Stomach (tissue), 8 donors: ENCODE measurements at regions not wholly inside any gene's neighbourhood (a gene's known extent, or its start where the extent isn't known, plus 50 kb on each side); places are given as distances from the start of the nearest gene placed in this dataset.

Experiments used
- DNase-seq, 2 donors: peaks; one replicate each; pipeline versions ENCODE4 v3.0.0 to v3.0.0-alpha.2; 2013 to 2019
- H3K27ac ChIP-seq, 5 donors: fragments of 200-600 bp in 4 of 5; sonication (generic) in 4 of 5; one replicate each; pipeline ENCODE4 v1.5.1; 2013 to 2019; ENCODE audit warnings: mild to moderate bottlenecking in 1 of 5, moderate library complexity in 1 of 5
- H3K27me3 ChIP-seq, 3 donors: fragments of 200-600 bp; sonication (generic); one replicate each; pipeline ENCODE4 v1.5.1; 2017 to 2019; ENCODE audit warnings: mixed run types in 1 of 3
- H3K36me3 ChIP-seq, 4 donors: fragments of 200-600 bp; sonication (generic); 1 replicate in 3 of 4; 2 replicates in 1 of 4; pipeline ENCODE4 v1.5.1; 2016 to 2019
- H3K4me1 ChIP-seq, 4 donors: fragments of 200-600 bp; sonication (generic); one replicate each; pipeline ENCODE4 v1.5.1; 2016 to 2019
- H3K4me3 ChIP-seq, 4 donors: fragments of 200-600 bp; sonication (generic) in 3 of 4; one replicate each; pipeline ENCODE4 v1.5.1; 2016 to 2019; ENCODE audit warnings: mild to moderate bottlenecking in 1 of 4
- H3K9me3 ChIP-seq, 4 donors: fragments of 200-600 bp; sonication (generic); one replicate each; pipeline ENCODE4 v1.5.1; 2016 to 2019
- EP300 ChIP-seq: sonication (generic); formaldehyde crosslinking; IDR thresholded peaks from one replicate; pipeline ENCODE4 v1.6.1; 2017; ENCODE audit warnings: antibody characterized with exemption
- POLR2A ChIP-seq, 4 donors: fragments of 450-650 bp; IDR thresholded peaks; one replicate each; pipeline ENCODE4 v1.6.1; 2016; ENCODE audit warnings: antibody characterized with exemption in 4 of 4, control low read depth in 2 of 4, mild to moderate bottlenecking in 1 of 4, moderate library complexity in 1 of 4
- POLR2AphosphoS5 ChIP-seq, 3 donors: sonication (generic); formaldehyde crosslinking; IDR thresholded peaks; one replicate each; pipeline ENCODE4 v1.6.1; 2016; ENCODE audit warnings: antibody characterized with exemption in 3 of 3
- WGBS, 5 donors: extraction: QIAGEN DNeasy Blood & Tissue Kit in 3 of 5; methylation state at CpG; one replicate each; pipeline versions ENCODE4 v1.1.5 to v1.1.7; 2013 to 2018; 5-methylcytosine and 5-hydroxymethylcytosine counted together
- intact Hi-C: fragments of 100-400 bp; cut with DNase I; formaldehyde crosslinking; loops from one replicate; pipeline ENCODE4 v1.15.1; 2023; ENCODE audit warnings: low total_unique reads
- TF ChIP-seq, protein P1 (sequence below), 7 experiments: fragments of 450-650 bp in 4 of 7; fragments of 200-600 bp in 3 of 7; sonication (generic) in 3 of 7; IDR thresholded peaks; one replicate each; pipeline ENCODE4 v1.5.1; 2016 to 2019; ENCODE audit warnings: antibody characterized with exemption in 7 of 7, control low read depth in 2 of 7, mild to moderate bottlenecking in 1 of 7
- donor health status: healthy with polysubstance abuse.
- donor health status: Bipolar disorder and iron deficiency.
- donor health status: healthy.

DNA sequence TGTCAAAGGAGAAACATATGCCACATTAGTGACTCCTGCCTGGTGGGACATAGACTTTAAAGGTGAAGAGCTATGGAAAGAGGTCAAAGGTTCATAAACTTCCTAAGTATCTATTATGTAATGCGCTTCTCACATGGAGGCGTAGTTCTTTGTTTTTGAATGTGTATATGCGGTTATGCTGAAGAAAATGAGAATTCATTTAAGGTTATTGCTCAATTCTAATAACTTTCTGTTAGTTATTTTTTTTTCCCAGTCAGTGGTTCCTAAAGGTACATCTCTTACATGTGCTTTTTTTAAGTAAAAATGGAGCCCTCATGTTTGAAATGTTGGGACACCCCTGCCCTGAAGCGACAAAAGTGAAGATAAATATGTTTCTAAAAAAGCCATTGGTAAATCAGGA, 156.2 kb downstream of the SPATA31D1 start:
- no peaks in the 10 kb centered on the region for H3K36me3 ChIP-seq
- intact Hi-C loops = no loop called here
- no peak for TF ChIP-seq POLR2A (IDR thresholded peaks at IDR 0.05)
- no peak for TF ChIP-seq POLR2AphosphoS5 (IDR thresholded peaks at IDR 0.05)
- TF ChIP-seq, protein P1, sequence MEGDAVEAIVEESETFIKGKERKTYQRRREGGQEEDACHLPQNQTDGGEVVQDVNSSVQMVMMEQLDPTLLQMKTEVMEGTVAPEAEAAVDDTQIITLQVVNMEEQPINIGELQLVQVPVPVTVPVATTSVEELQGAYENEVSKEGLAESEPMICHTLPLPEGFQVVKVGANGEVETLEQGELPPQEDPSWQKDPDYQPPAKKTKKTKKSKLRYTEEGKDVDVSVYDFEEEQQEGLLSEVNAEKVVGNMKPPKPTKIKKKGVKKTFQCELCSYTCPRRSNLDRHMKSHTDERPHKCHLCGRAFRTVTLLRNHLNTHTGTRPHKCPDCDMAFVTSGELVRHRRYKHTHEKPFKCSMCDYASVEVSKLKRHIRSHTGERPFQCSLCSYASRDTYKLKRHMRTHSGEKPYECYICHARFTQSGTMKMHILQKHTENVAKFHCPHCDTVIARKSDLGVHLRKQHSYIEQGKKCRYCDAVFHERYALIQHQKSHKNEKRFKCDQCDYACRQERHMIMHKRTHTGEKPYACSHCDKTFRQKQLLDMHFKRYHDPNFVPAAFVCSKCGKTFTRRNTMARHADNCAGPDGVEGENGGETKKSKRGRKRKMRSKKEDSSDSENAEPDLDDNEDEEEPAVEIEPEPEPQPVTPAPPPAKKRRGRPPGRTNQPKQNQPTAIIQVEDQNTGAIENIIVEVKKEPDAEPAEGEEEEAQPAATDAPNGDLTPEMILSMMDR (IDR thresholded peaks at IDR 0.05) = no peak
- TF ChIP-seq EP300 = no peak
- no peaks in the 10 kb centered on the region for H3K9me3 ChIP-seq
- no peak overlapping the region for H3K4me3 ChIP-seq
- no peaks in the 10 kb centered on the region for H3K27me3 ChIP-seq
- H3K4me1 ChIP-seq = no peaks in the 10 kb centered on the region
- no peak for DNase-seq
- no peak overlapping the region for H3K27ac ChIP-seq
- 96 to 98% (median 98%) methylated on average over 4 of the region's 4 CpGs for WGBS, 5 donors

DNA sequence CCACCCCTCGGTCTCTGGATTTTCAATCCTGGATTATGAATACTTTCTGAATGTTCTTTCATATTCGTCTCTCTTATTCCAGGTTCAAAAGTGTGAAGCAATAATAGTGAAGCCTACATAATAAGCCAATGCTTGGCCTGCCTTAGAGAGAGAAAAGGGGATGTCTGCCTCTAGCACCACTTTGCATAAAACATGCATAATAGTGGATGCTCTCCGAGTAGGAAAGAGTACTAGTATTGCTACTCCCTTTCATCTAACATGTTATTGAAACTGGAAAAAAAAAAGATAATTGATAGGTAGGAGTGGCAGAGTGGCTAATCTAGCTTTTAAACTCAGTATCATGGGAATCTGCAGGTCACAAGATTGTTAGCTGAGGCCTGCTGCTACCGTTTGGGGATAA, 158.1 kb downstream of the SPATA31D1 start:
- DNase-seq = no peak
- intact Hi-C loops = no loop called here
- H3K9me3 ChIP-seq = no peaks in the 10 kb centered on the region
- TF ChIP-seq POLR2A (IDR thresholded peaks at IDR 0.05) = no peak
- no peak for TF ChIP-seq EP300
- TF ChIP-seq POLR2AphosphoS5 (IDR thresholded peaks at IDR 0.05) = no peak
- TF ChIP-seq, protein P1 (IDR thresholded peaks at IDR 0.05) = no peak
- H3K4me3 ChIP-seq = no peak overlapping the region
- no peak overlapping the region for H3K27ac ChIP-seq
- no peaks in the 10 kb centered on the region for H3K4me1 ChIP-seq
- WGBS, 5 donors = 77 to 86% (median 81%) methylated on average over 4 of the region's 4 CpGs
- H3K36me3 ChIP-seq = no peaks in the 10 kb centered on the region
- H3K27me3 ChIP-seq = no peaks in the 10 kb centered on the region

DNA sequence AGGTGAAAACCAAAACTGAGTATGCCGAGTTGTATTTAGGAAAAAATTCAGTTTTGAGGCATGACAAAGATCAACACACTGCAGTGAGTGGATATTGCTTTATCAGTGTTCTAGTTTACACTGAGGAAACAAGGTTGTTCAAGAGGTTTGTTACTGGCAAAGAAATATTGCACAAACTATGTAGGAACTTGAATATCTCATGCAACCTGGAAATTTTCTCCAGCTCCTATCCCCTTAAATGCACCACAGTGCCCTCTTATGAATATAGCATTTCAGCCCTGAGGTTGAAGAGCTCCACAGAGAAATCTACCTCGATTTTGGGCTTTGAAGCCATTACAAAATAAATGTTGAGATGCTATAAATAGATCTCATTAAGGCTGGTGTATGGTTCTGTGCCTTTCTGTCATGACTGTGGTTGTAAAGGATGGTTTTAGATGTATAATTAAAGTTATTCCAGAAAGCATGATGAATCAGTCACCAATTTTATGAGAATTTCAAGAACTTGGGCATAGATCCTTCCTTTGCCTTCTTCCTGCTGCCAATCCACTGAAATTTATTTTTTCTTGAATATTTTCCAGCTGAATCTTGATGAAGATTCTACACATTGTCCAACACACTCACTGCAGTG, 159.3 kb downstream of the SPATA31D1 start:
- intact Hi-C loops = no loop called here
- DNase-seq = no peak
- no peak overlapping the region for H3K4me3 ChIP-seq
- no peaks in the 10 kb centered on the region for H3K27me3 ChIP-seq
- 42 to 58% (median 50%) methylated on average over 2 of the region's 2 CpGs for WGBS, 5 donors
- H3K36me3 ChIP-seq = no peaks in the 10 kb centered on the region
- TF ChIP-seq POLR2AphosphoS5 (IDR thresholded peaks at IDR 0.05) = no peak
- no peak for TF ChIP-seq POLR2A (IDR thresholded peaks at IDR 0.05)
- TF ChIP-seq, protein P1 (IDR thresholded peaks at IDR 0.05) = no peak
- no peak for TF ChIP-seq EP300
- H3K4me1 ChIP-seq = no peaks in the 10 kb centered on the region
- H3K27ac ChIP-seq = no peak overlapping the region
- H3K9me3 ChIP-seq = no peaks in the 10 kb centered on the region

DNA sequence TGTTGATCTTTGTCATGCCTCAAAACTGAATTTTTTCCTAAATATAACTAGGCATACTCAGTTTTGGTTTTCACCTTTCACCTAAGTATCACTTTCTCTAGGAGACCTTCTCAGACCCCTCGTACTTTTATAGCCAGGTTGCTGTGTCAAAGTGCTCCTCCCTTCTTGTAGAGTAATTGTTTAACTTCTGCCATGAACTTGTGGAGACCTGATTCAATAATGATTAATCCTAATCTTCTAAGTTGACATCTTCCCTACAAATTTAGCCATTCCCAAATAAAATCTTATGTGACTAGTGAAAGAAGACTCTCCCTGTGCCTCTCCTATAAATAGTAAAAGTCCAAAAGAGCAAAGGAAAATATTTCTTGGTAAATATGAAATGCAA, 159.8 kb downstream of the SPATA31D1 start:
- TF ChIP-seq POLR2AphosphoS5 (IDR thresholded peaks at IDR 0.05) = no peak
- TF ChIP-seq, protein P1 (IDR thresholded peaks at IDR 0.05) = no peak
- no peak for TF ChIP-seq EP300
- no peak for TF ChIP-seq POLR2A (IDR thresholded peaks at IDR 0.05)
- no peaks in the 10 kb centered on the region for H3K27me3 ChIP-seq
- no peaks in the 10 kb centered on the region for H3K9me3 ChIP-seq
- WGBS, 5 donors = 33 to 72% (median 66%) methylated on average over 1 of the region's 1 CpG
- no peaks in the 10 kb centered on the region for H3K36me3 ChIP-seq
- H3K4me1 ChIP-seq = no peaks in the 10 kb centered on the region
- no peak for DNase-seq
- no peak overlapping the region for H3K4me3 ChIP-seq
- intact Hi-C loops = no loop called here
- H3K27ac ChIP-seq = no peak overlapping the region
